Keratinocyte (primary cell): ENCODE measurements at regions not wholly inside any gene's neighbourhood (a gene's known extent, or its start where the extent isn't known, plus 50 kb on each side); places are given as distances from the start of the nearest gene placed in this dataset.

Experiments used
- EZH2 ChIP-seq: IDR thresholded peaks from one replicate; pipeline ENCODE4 v1.6.1; 2012; ENCODE audit warnings: inconsistent platforms, mild to moderate bottlenecking, low read length, moderate library complexity
- TF ChIP-seq, protein P1 (sequence below), 3 experiments: IDR thresholded peaks in 1 of 3; conservative IDR thresholded peaks in 1 of 3; optimal IDR thresholded peaks in 1 of 3; 2 replicates in 2 of 3; 3 replicates in 1 of 3; pipeline versions ENCODE3 to v1.5.1; 2011; ENCODE audit warnings: low read length in 3 of 3, mild to moderate bottlenecking in 3 of 3, moderate library complexity in 2 of 3, control low read depth in 1 of 3, inconsistent platforms in 1 of 3; ENCODE audit not compliant: insufficient read depth in 2 of 3; ENCODE audit errors: extremely low read depth in 1 of 3

DNA sequence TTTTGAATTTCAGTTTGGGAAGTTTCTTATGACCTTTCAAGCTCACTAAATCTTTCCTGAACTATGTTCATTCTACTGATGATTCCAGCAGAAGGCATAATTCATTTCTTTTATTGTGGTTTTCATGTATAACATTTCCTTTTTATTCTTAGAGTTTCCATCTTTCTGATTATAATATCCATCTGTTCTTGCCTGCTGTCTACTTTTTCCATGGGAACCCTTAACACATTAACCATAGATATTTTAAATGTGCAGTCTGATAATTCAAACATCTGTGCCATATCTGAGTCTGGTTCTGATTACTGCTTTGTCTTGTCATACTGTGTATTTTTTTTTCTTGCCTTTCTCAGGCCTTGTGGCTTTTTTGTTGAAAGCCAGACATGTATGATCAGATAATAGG is 234.7 kb downstream of the COX7B2 start:
- no peak for TF ChIP-seq EZH2
- TF ChIP-seq, protein P1, sequence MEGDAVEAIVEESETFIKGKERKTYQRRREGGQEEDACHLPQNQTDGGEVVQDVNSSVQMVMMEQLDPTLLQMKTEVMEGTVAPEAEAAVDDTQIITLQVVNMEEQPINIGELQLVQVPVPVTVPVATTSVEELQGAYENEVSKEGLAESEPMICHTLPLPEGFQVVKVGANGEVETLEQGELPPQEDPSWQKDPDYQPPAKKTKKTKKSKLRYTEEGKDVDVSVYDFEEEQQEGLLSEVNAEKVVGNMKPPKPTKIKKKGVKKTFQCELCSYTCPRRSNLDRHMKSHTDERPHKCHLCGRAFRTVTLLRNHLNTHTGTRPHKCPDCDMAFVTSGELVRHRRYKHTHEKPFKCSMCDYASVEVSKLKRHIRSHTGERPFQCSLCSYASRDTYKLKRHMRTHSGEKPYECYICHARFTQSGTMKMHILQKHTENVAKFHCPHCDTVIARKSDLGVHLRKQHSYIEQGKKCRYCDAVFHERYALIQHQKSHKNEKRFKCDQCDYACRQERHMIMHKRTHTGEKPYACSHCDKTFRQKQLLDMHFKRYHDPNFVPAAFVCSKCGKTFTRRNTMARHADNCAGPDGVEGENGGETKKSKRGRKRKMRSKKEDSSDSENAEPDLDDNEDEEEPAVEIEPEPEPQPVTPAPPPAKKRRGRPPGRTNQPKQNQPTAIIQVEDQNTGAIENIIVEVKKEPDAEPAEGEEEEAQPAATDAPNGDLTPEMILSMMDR (optimal IDR thresholded peaks at IDR 0.05 in 1 of 3, IDR thresholded peaks at IDR 0.05 in 1 of 3, conservative IDR thresholded peaks at IDR 0.05 in 1 of 3; ENCODE audit: extremely low read depth in 1 of 3, insufficient read depth in 2 of 3, low read length in 3 of 3) = no peak
